ENCODE measurements at regions not wholly inside any gene's neighbourhood (a gene's known extent, or its start where the extent isn't known, plus 50 kb on each side); places are given as distances from the start of the nearest gene placed in this dataset.

- H3K36me3 ChIP-seq (ENCODE audit: insufficient read depth, low read length), result no peaks in the 10 kb centered on the region
- no peak overlapping the region for H3K27ac ChIP-seq
- TF ChIP-seq FOXP2 (optimal IDR thresholded peaks at IDR 0.05; ENCODE audit: control extremely low read depth, extremely low read length, insufficient read depth) (no peak), EZH2 (IDR thresholded peaks at IDR 0.05) (no peak), POLR2AphosphoS5 (IDR thresholded peaks at IDR 0.05; ENCODE audit: borderline replicate concordance, low read depth, low read length) (no peak)
- no peak for DNase-seq (ENCODE audit: low read depth, low spot score)
- no peak overlapping the region for H3K9ac ChIP-seq (ENCODE audit: insufficient read length)
- no peaks in the 10 kb centered on the region for H3K9me3 ChIP-seq (ENCODE audit: low read depth, low read length)
- H3K4me3 ChIP-seq, result no peak overlapping the region
Measured at GRCh38 chr13:107716241-107716640, 499.1 kb downstream of the LIG4 start.

- Histone ChIP-seq H3K9me3 (ENCODE audit: low read depth, low read length) (no peaks in the 10 kb centered on the region), H3K9ac (ENCODE audit: insufficient read length) (no peak overlapping the region), H3K4me3 (no peak overlapping the region), H3K36me3 (ENCODE audit: insufficient read depth, low read length) (no peaks in the 10 kb centered on the region), H3K27ac (no peak overlapping the region)
- TF ChIP-seq POLR2AphosphoS5 (IDR thresholded peaks at IDR 0.05; ENCODE audit: borderline replicate concordance, low read depth, low read length) (no peak), FOXP2 (optimal IDR thresholded peaks at IDR 0.05; ENCODE audit: control extremely low read depth, extremely low read length, insufficient read depth) (no peak), EZH2 (IDR thresholded peaks at IDR 0.05) (no peak)
- DNase-seq (ENCODE audit: low read depth, low spot score), result no peak
Measured at GRCh38 chr13:107715496-107715895, 499.8 kb downstream of the LIG4 start.

DNA sequence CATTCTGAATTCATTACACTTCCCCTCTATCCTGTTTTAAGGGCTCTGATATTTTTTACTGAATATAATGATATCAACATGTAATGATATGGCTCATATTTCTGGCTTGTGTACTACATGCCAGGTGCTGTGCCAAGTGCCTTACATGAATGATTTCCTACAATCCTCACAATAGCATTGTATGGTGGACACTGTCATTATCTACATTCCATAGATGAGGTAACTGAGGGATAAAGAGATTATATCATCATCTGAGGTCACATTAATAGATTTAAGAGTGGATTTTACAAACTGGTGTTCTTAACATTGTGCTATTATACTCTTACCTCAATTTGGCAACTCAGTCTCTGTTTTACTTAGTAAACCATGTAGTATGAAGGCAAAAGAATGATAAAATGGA is 502.0 kb downstream of the LIG4 start:
- no peak overlapping the region for H3K9ac ChIP-seq (ENCODE audit: insufficient read length)
- TF ChIP-seq EZH2 (IDR thresholded peaks at IDR 0.05) (no peak), FOXP2 (optimal IDR thresholded peaks at IDR 0.05; ENCODE audit: control extremely low read depth, extremely low read length, insufficient read depth) (no peak), POLR2AphosphoS5 (IDR thresholded peaks at IDR 0.05; ENCODE audit: borderline replicate concordance, low read depth, low read length) (no peak)
- no peak for DNase-seq (ENCODE audit: low read depth, low spot score)
- no peaks in the 10 kb centered on the region for H3K36me3 ChIP-seq (ENCODE audit: insufficient read depth, low read length)
- no peak overlapping the region for H3K4me3 ChIP-seq
- no peak overlapping the region for H3K27ac ChIP-seq
- H3K9me3 ChIP-seq (ENCODE audit: low read depth, low read length), result no peaks in the 10 kb centered on the region

- DNase-seq (ENCODE audit: low read depth, low spot score), result no peak
- TF ChIP-seq FOXP2 (optimal IDR thresholded peaks at IDR 0.05; ENCODE audit: control extremely low read depth, extremely low read length, insufficient read depth), result no peak
- TF ChIP-seq POLR2AphosphoS5 (IDR thresholded peaks at IDR 0.05; ENCODE audit: borderline replicate concordance, low read depth, low read length), result no peak
- TF ChIP-seq EZH2 (IDR thresholded peaks at IDR 0.05), result no peak
- no peak overlapping the region for H3K27ac ChIP-seq
Measured at GRCh38 chr13:107712145-107712860, 503.0 kb downstream of the LIG4 start.

GRCh38 chr13:107690181-107690580 is 525.2 kb downstream of the LIG4 start:
- no peak overlapping the region for H3K27ac ChIP-seq
- no peak for TF ChIP-seq FOXP2 (optimal IDR thresholded peaks at IDR 0.05; ENCODE audit: control extremely low read depth, extremely low read length, insufficient read depth)
- no peak for TF ChIP-seq POLR2AphosphoS5 (IDR thresholded peaks at IDR 0.05; ENCODE audit: borderline replicate concordance, low read depth, low read length)
- H3K36me3 ChIP-seq (ENCODE audit: insufficient read depth, low read length), result no peaks in the 10 kb centered on the region
- no peak overlapping the region for H3K9ac ChIP-seq (ENCODE audit: insufficient read length)
- no peak for DNase-seq (ENCODE audit: low read depth, low spot score)
- no peaks in the 10 kb centered on the region for H3K9me3 ChIP-seq (ENCODE audit: low read depth, low read length)
- H3K4me3 ChIP-seq, result no peak overlapping the region

More at GRCh38 chr13:107712145-107712860, 503.0 kb downstream of the LIG4 start:
- H3K9me3 ChIP-seq (ENCODE audit: low read depth, low read length), result no peaks in the 10 kb centered on the region
- H3K36me3 ChIP-seq (ENCODE audit: insufficient read depth, low read length), result no peaks in the 10 kb centered on the region
- no peak overlapping the region for H3K9ac ChIP-seq (ENCODE audit: insufficient read length)
- no peak overlapping the region for H3K4me3 ChIP-seq

DNA sequence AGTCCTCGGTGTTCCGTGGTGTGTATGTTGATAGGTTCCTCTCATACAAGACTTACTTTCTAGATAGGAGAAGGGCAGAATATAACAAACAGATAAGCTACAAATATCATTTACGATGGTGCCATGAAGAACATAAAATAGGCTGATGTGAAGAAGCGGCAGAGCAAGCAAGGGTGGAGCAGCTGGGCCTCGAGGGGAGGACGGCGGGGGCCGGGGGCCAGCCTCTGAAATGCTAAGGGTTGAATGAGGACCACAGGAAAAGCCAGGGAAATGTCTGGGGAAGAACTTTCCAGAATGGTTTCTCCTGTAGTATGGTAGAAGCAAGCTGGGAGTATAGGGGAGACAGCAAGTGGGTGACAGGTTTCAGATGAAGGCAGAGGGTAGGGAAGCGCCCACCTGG is 529.5 kb downstream of the LIG4 start:
- Histone ChIP-seq H3K4me3 (no peak overlapping the region), H3K9me3 (ENCODE audit: low read depth, low read length) (no peaks in the 10 kb centered on the region), H3K9ac (ENCODE audit: insufficient read length) (no peak overlapping the region), H3K27ac (no peak overlapping the region), H3K36me3 (ENCODE audit: insufficient read depth, low read length) (no peaks in the 10 kb centered on the region)
- DNase-seq (ENCODE audit: low read depth, low spot score), result no peak
- TF ChIP-seq FOXP2 (optimal IDR thresholded peaks at IDR 0.05; ENCODE audit: control extremely low read depth, extremely low read length, insufficient read depth) (no peak), POLR2AphosphoS5 (IDR thresholded peaks at IDR 0.05; ENCODE audit: borderline replicate concordance, low read depth, low read length) (no peak), EZH2 (IDR thresholded peaks at IDR 0.05) (no peak)

DNA sequence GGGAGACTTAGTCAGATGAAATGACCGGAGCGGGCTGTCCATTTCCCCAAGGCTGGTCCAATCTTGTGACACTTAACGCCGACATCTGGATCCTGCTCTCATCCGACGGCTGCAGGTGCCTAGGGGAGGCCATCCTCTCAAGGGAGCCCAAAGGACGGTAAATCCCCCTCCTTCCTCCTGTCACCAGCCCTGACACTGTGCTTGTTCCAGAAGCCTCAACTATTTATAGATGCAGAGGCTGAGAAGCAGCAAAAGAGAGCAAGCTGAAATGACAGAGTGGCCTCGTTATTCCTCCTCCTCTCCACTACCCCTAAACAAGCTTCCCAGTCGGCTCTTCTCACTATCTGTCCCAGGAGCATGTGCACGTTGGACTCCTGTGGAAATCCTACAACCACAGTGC is 533.7 kb downstream of the LIG4 start:
- no peak for DNase-seq (ENCODE audit: low read depth, low spot score)
- H3K27ac ChIP-seq, result no peak overlapping the region
- no peak overlapping the region for H3K4me3 ChIP-seq
- no peaks in the 10 kb centered on the region for H3K9me3 ChIP-seq (ENCODE audit: low read depth, low read length)
- H3K9ac ChIP-seq (ENCODE audit: insufficient read length), result no peak overlapping the region
- H3K36me3 ChIP-seq (ENCODE audit: insufficient read depth, low read length), result no peaks in the 10 kb centered on the region
- TF ChIP-seq POLR2AphosphoS5 (IDR thresholded peaks at IDR 0.05; ENCODE audit: borderline replicate concordance, low read depth, low read length) (no peak), FOXP2 (optimal IDR thresholded peaks at IDR 0.05; ENCODE audit: control extremely low read depth, extremely low read length, insufficient read depth) (no peak), EZH2 (IDR thresholded peaks at IDR 0.05) (no peak)

- DNase-seq (ENCODE audit: low read depth, low spot score), result no peak
- no peaks in the 10 kb centered on the region for H3K9me3 ChIP-seq (ENCODE audit: low read depth, low read length)
- no peak overlapping the region for H3K9ac ChIP-seq (ENCODE audit: insufficient read length)
- no peaks in the 10 kb centered on the region for H3K36me3 ChIP-seq (ENCODE audit: insufficient read depth, low read length)
- no peak overlapping the region for H3K4me3 ChIP-seq
- TF ChIP-seq FOXP2 (optimal IDR thresholded peaks at IDR 0.05; ENCODE audit: control extremely low read depth, extremely low read length, insufficient read depth) (no peak), POLR2AphosphoS5 (IDR thresholded peaks at IDR 0.05; ENCODE audit: borderline replicate concordance, low read depth, low read length) (no peak), EZH2 (IDR thresholded peaks at IDR 0.05) (no peak)
- H3K27ac ChIP-seq, result no peak overlapping the region
Measured at GRCh38 chr13:107680115-107680514, 535.2 kb downstream of the LIG4 start.

Measured in SK-N-MC (cell line).